HepG2 (cell line): ENCODE measurements at regions not wholly inside any gene's neighbourhood (a gene's known extent, or its start where the extent isn't known, plus 50 kb on each side); places are given as distances from the start of the nearest gene placed in this dataset.

Experiments
- AFF4 ChIP-seq: sonication (generic); formaldehyde crosslinking; IDR thresholded peaks from 2 replicates; pipeline ENCODE4 v1.4.0; 2020; ENCODE audit warnings: missing genetic modification reagents
- DNMT3B ChIP-seq: conservative IDR thresholded peaks from 2 replicates; pipeline ENCODE4 v1.6.1; 2016; ENCODE audit warnings: missing biosample characterization, control low read depth
- ELK4 ChIP-seq: sonication (generic); formaldehyde crosslinking; IDR thresholded peaks from 2 replicates; pipeline ENCODE4 v1.9.0; 2021; ENCODE audit warnings: missing genetic modification reagents, borderline replicate concordance
- GLMP ChIP-seq: sonication (generic); formaldehyde crosslinking; IDR thresholded peaks from 2 replicates; pipeline ENCODE4 v1.9.0; 2021; ENCODE audit warnings: missing genetic modification reagents, mild to moderate bottlenecking, borderline replicate concordance
- HMG20A ChIP-seq: IDR thresholded peaks from 2 replicates; pipeline ENCODE4 v1.6.1; 2016; ENCODE audit warnings: borderline replicate concordance
- RARG ChIP-seq: sonication (generic); formaldehyde crosslinking; IDR thresholded peaks from 2 replicates; pipeline ENCODE4 v1.4.0; 2020; ENCODE audit warnings: low read depth, mild to moderate bottlenecking, missing genetic modification reagents
- ZBTB44 ChIP-seq: sonication (generic); formaldehyde crosslinking; IDR thresholded peaks from 2 replicates; pipeline ENCODE4 v1.4.0; 2020; ENCODE audit warnings: missing genetic modification reagents
- ZNF441 ChIP-seq: sonication (generic); formaldehyde crosslinking; IDR thresholded peaks from 2 replicates; pipeline ENCODE4 v1.7.0; 2021; ENCODE audit warnings: missing genetic modification reagents, borderline replicate concordance

- TF ChIP-seq GLMP (CRISPR knock-in tag), result no peak
- no peak for TF ChIP-seq ZNF441 (CRISPR knock-in tag)
- TF ChIP-seq HMG20A (CRISPR knock-in tag), result no peak
- TF ChIP-seq AFF4 (CRISPR knock-in tag), result no peak
- TF ChIP-seq ZBTB44 (CRISPR knock-in tag), result no peak
- no peak for TF ChIP-seq RARG
- no peak for TF ChIP-seq DNMT3B (CRISPR knock-in tag)
- TF ChIP-seq ELK4 (CRISPR knock-in tag), result no peak
These were observed 439.9 kb upstream of the TLE4 start (continued) for GRCh38 chr9:79131824-79132377.
